ENCODE measurements at regions not wholly inside any gene's neighbourhood (a gene's known extent, or its start where the extent isn't known, plus 50 kb on each side); places are given as distances from the start of the nearest gene placed in this dataset.

GRCh38 chr3:187972454-187972853 lies 181.5 kb upstream of the LPP start:
- Histone ChIP-seq H3K27ac (no peak overlapping the region), H3K36me3 (no peaks in the 10 kb centered on the region), H3K9me3 (no peaks in the 10 kb centered on the region), H3K4me3 (no peak overlapping the region), H3K4me1 (no peaks in the 10 kb centered on the region), H3K27me3 (no peaks in the 10 kb centered on the region), H3K9ac (ENCODE audit: low read depth in 2 of 2, low read length in 2 of 2) (no peak overlapping the region)
- TF ChIP-seq CTCF (IDR thresholded peaks at IDR 0.05): no peak
- intact Hi-C loops (cut with DNase I): no loop called here
- no peak for DNase-seq

GRCh38 chr3:187973977-187974870 lies 179.7 kb upstream of the LPP start:
- intact Hi-C loops (cut with DNase I): no loop called here
- Histone ChIP-seq H3K27me3 (no peaks in the 10 kb centered on the region), H3K36me3 (no peaks in the 10 kb centered on the region), H3K4me1 (no peaks in the 10 kb centered on the region), H3K4me3 (no peak overlapping the region), H3K27ac (no peak overlapping the region), H3K9ac (ENCODE audit: low read depth in 2 of 2, low read length in 2 of 2) (no peak overlapping the region), H3K9me3 (no peaks in the 10 kb centered on the region)
- no peak for DNase-seq
- no peak for TF ChIP-seq CTCF (IDR thresholded peaks at IDR 0.05)

GRCh38 chr3:187974871-187975271 lies 179.1 kb upstream of the LPP start:
- no peaks in the 10 kb centered on the region for H3K4me1 ChIP-seq
- no peaks in the 10 kb centered on the region for H3K36me3 ChIP-seq
- H3K9ac ChIP-seq (ENCODE audit: low read depth in 2 of 2, low read length in 2 of 2): no peak overlapping the region
- no peaks in the 10 kb centered on the region for H3K27me3 ChIP-seq
- no peak overlapping the region for H3K4me3 ChIP-seq
- no peak for TF ChIP-seq CTCF (IDR thresholded peaks at IDR 0.05)
- intact Hi-C loops (cut with DNase I): no loop called here
- H3K27ac ChIP-seq: no peak overlapping the region
- no peaks in the 10 kb centered on the region for H3K9me3 ChIP-seq
- DNase-seq: no peak

- Histone ChIP-seq H3K4me3 (no peak overlapping the region), H3K36me3 (no peaks in the 10 kb centered on the region), H3K9me3 (no peaks in the 10 kb centered on the region), H3K4me1 (no peaks in the 10 kb centered on the region), H3K27ac (no peak overlapping the region), H3K9ac (ENCODE audit: low read depth in 2 of 2, low read length in 2 of 2) (no peak overlapping the region), H3K27me3 (no peaks in the 10 kb centered on the region)
- intact Hi-C loops (cut with DNase I): no loop called here
- TF ChIP-seq CTCF (IDR thresholded peaks at IDR 0.05): no peak
- DNase-seq: no peak
Measured at GRCh38 chr3:187975561-187976364, 178.2 kb upstream of the LPP start.

- Histone ChIP-seq H3K9me3 (no peaks in the 10 kb centered on the region), H3K27me3 (no peaks in the 10 kb centered on the region), H3K36me3 (no peaks in the 10 kb centered on the region), H3K4me3 (no peak overlapping the region), H3K27ac (no peak overlapping the region), H3K9ac (ENCODE audit: low read depth in 2 of 2, low read length in 2 of 2) (no peak overlapping the region), H3K4me1 (no peaks in the 10 kb centered on the region)
- intact Hi-C loops (cut with DNase I): no loop called here
- TF ChIP-seq CTCF (IDR thresholded peaks at IDR 0.05): no peak
- DNase-seq: no peak
Measured at GRCh38 chr3:187976365-187976900, 177.5 kb upstream of the LPP start.

Data from colonic mucosa (tissue), 4 donors.